HCT116 (cell line): ENCODE measurements at regions not wholly inside any gene's neighbourhood (a gene's known extent, or its start where the extent isn't known, plus 50 kb on each side); places are given as distances from the start of the nearest gene placed in this dataset.

Experiments
- ATAC-seq: fragments of 200-7000 bp; cut with Tn5 transposase; 2 replicates; pipeline ENCODE4 v1.9.1; 2020; ENCODE audit warnings: mild to moderate bottlenecking, moderate library complexity
- BruUV-seq: library from RNA; stranded (reverse); fragments of 400-500 nt; replicated peaks from 2 replicates; lab custom pipeline; 2021; lab: Mats Ljungman, UMichigan
- CTCF ChIA-PET: fragments of 300-600 bp; sonication (Branson Sonifier 250); formaldehyde crosslinking; loops from one replicate; lab custom pipeline; 2021; ENCODE audit warnings: antibody characterized with exemption; lab: Charles Lee
- POLR2A ChIA-PET: fragments of 300-600, 350-600 bp; sonication (Branson Sonifier 250); formaldehyde crosslinking; loops from one replicate; lab custom pipeline; 2021; ENCODE audit warnings: antibody characterized with exemption; lab: Charles Lee
- RAD21 ChIA-PET, 2 experiments: fragments of 300-600 bp; sonication (Branson Sonifier 250); formaldehyde crosslinking; loops; one replicate each; lab custom pipeline; 2023; ENCODE audit warnings: low total read pairs in 2 of 2; ENCODE audit not compliant: uncharacterized antibody in 2 of 2, unreplicated experiment in 2 of 2, low non-redundant PET in 1 of 2; lab: Charles Lee
- DNase-seq: peaks from one replicate; pipeline ENCODE4 v3.0.0-alpha.2; 2010; ENCODE audit warnings: low read depth, low spot score
- H2AFZ ChIP-seq: fragments of 200-600 bp; shearing (Covaris generic), sonication (generic); 2 replicates; pipeline ENCODE4 v1.6.1; 2017; ENCODE audit warnings: low read depth, mixed run types, mixed read lengths, antibody characterized with exemption, low read length; ENCODE audit not compliant: poor library complexity, severe bottlenecking
- H3K27ac ChIP-seq: 2 replicates; pipeline ENCODE4 v1.5.1; 2012; ENCODE audit warnings: low read depth, low read length
- H3K27me3 ChIP-seq: fragments of 200-600 bp; sonication (generic); 2 replicates; pipeline ENCODE4 v1.6.1; 2016; ENCODE audit warnings: mixed run types, low read length, mixed read lengths; ENCODE audit not compliant: insufficient read depth
- H3K36me3 ChIP-seq, 2 experiments: fragments of 200-500 bp in 1 of 2; fragments of 200-600 bp in 1 of 2; sonication (Bioruptor generic) in 1 of 2; sonication (generic) in 1 of 2; 2 replicates each; pipeline versions ENCODE4 v1.5.1 to v1.6.1; 2014 to 2016; ENCODE audit warnings: low read length in 2 of 2, inconsistent platforms in 1 of 2, mixed read lengths in 1 of 2, mixed run types in 1 of 2; ENCODE audit not compliant: insufficient read depth in 2 of 2, control insufficient read depth in 1 of 2
- H3K4me1 ChIP-seq, 2 experiments: fragments of 200-600 bp in 1 of 2; sonication (generic) in 1 of 2; 2 replicates each; pipeline versions ENCODE4 v1.5.1 to v1.6.1; 2012 to 2017; ENCODE audit warnings: low read length in 2 of 2, inconsistent platforms in 1 of 2, mild to moderate bottlenecking in 1 of 2, mixed read lengths in 1 of 2, mixed run types in 1 of 2, moderate library complexity in 1 of 2; ENCODE audit not compliant: insufficient read depth in 2 of 2, control insufficient read depth in 1 of 2
- H3K4me2 ChIP-seq: fragments of 200-600 bp; sonication (generic); 2 replicates; pipeline ENCODE4 v1.6.1; 2017; ENCODE audit warnings: mixed run types, low read length, mixed read lengths
- H3K4me3 ChIP-seq, 2 experiments: fragments of 200-600 bp in 1 of 2; sonication (generic) in 1 of 2; replicated peaks in 1 of 2; 2 replicates each; pipeline ENCODE4 v1.5.1; 2011 to 2016; ENCODE audit warnings: low read length in 2 of 2, control low read depth in 1 of 2, low read depth in 1 of 2, mild to moderate bottlenecking in 1 of 2, mixed read lengths in 1 of 2, mixed run types in 1 of 2
- H3K79me2 ChIP-seq: fragments of 200-600 bp; sonication (generic); 2 replicates; pipeline ENCODE4 v1.6.1; 2017; ENCODE audit warnings: mild to moderate bottlenecking, mixed run types, low read length, moderate library complexity, mixed read lengths; ENCODE audit not compliant: insufficient read depth
- H3K9ac ChIP-seq: fragments of 200-600 bp; sonication (generic); 2 replicates; pipeline ENCODE4 v1.6.1; 2016; ENCODE audit warnings: low read length, mixed read lengths
- H3K9me2 ChIP-seq: fragments of 200-600 bp; sonication (generic), shearing (Covaris generic); 2 replicates; pipeline ENCODE4 v1.6.1; 2017; ENCODE audit warnings: mixed run types, mild to moderate bottlenecking, moderate library complexity; ENCODE audit not compliant: insufficient read depth
- H3K9me3 ChIP-seq, 2 experiments: fragments of 200-500 bp in 1 of 2; fragments of 200-600 bp in 1 of 2; sonication (Bioruptor generic) in 1 of 2; sonication (generic) in 1 of 2; 2 replicates each; pipeline ENCODE4 v1.6.1; 2014 to 2017; ENCODE audit warnings: low read length in 2 of 2, mixed read lengths in 2 of 2, inconsistent platforms in 1 of 2, low read depth in 1 of 2, mild to moderate bottlenecking in 1 of 2, mixed run types in 1 of 2, moderate library complexity in 1 of 2; ENCODE audit not compliant: control insufficient read depth in 1 of 2, insufficient read depth in 1 of 2
- H4K20me1 ChIP-seq: fragments of 200-600 bp; sonication (generic), shearing (Covaris generic); 2 replicates; pipeline ENCODE4 v1.6.1; 2017; ENCODE audit warnings: mixed run types, mild to moderate bottlenecking, moderate library complexity; ENCODE audit not compliant: insufficient read depth
- CBX3 ChIP-seq: IDR thresholded peaks from 2 replicates; pipeline ENCODE4 v1.6.1; 2012; ENCODE audit warnings: low read depth
- CEBPB ChIP-seq: IDR thresholded peaks from 2 replicates; pipeline ENCODE4 v1.6.1; 2012; ENCODE audit warnings: low read depth
- ELF1 ChIP-seq: IDR thresholded peaks from 2 replicates; pipeline ENCODE4 v1.6.1; 2012; ENCODE audit warnings: low read depth, borderline replicate concordance
- FOSL1 ChIP-seq: IDR thresholded peaks from 2 replicates; pipeline ENCODE4 v1.6.1; 2012; ENCODE audit warnings: low read depth
- JUND ChIP-seq: IDR thresholded peaks from 2 replicates; pipeline ENCODE4 v1.6.1; 2012
- POLR2A ChIP-seq: IDR thresholded peaks from 2 replicates; pipeline ENCODE4 v1.7.0; 2011; ENCODE audit warnings: borderline replicate concordance; ENCODE audit not compliant: insufficient read depth, insufficient read length; ENCODE audit errors: extremely low read depth
- POLR2AphosphoS5 ChIP-seq: IDR thresholded peaks from 2 replicates; pipeline ENCODE4 v1.6.1; 2011; ENCODE audit warnings: mild to moderate bottlenecking, low read depth, low read length, moderate library complexity
- SIN3A ChIP-seq: IDR thresholded peaks from 2 replicates; pipeline ENCODE4 v1.6.1; 2012; ENCODE audit warnings: low read depth
- SP1 ChIP-seq: IDR thresholded peaks from 2 replicates; pipeline ENCODE4 v1.6.1; 2012; ENCODE audit warnings: low read depth
- SRF ChIP-seq: IDR thresholded peaks from 2 replicates; pipeline ENCODE4 v1.6.1; 2012; ENCODE audit warnings: low read depth
- TCF7L2 ChIP-seq: IDR thresholded peaks from 2 replicates; pipeline ENCODE4 v1.7.0; 2011; ENCODE audit warnings: borderline replicate concordance, inconsistent platforms; ENCODE audit not compliant: insufficient read depth, insufficient read length; ENCODE audit errors: extremely low read depth
- YY1 ChIP-seq: IDR thresholded peaks from 2 replicates; pipeline ENCODE4 v1.6.1; 2011; ENCODE audit warnings: low read length, low read depth, moderate library complexity, mild to moderate bottlenecking; ENCODE audit not compliant: insufficient replicate concordance; ENCODE audit errors: extremely low read depth
- ZFX ChIP-seq: fragments of 450-650 bp; IDR thresholded peaks from 2 replicates; pipeline ENCODE4 v1.6.1; 2017
- ZNF274 ChIP-seq: fragments of 200-500 bp; sonication (Bioruptor generic); IDR thresholded peaks from 2 replicates; pipeline ENCODE4 v1.6.1; 2014; ENCODE audit warnings: mild to moderate bottlenecking, low read depth, low read length, inconsistent platforms
- intact Hi-C: fragments of 100-400 bp; cut with micrococcal nuclease; formaldehyde crosslinking; loops from 2 replicates; pipeline ENCODE4 v1.10.0; 2022
- TF ChIP-seq, protein P1 (sequence below), 3 experiments: fragments of 200-600 bp in 1 of 3; sonication (generic) in 1 of 3; IDR thresholded peaks in 2 of 3; conservative IDR thresholded peaks in 1 of 3; 2 replicates each; pipeline ENCODE4 v1.5.1; 2012 to 2017; ENCODE audit warnings: low read depth in 2 of 3, low read length in 2 of 3, antibody characterized with exemption in 1 of 3, borderline replicate concordance in 1 of 3, control low read depth in 1 of 3, mild to moderate bottlenecking in 1 of 3, mixed read lengths in 1 of 3, mixed run types in 1 of 3, moderate library complexity in 1 of 3; ENCODE audit not compliant: insufficient read depth in 1 of 3
- TF ChIP-seq, protein P2 (sequence below): IDR thresholded peaks from 2 replicates; pipeline ENCODE4 v1.6.1; 2011; ENCODE audit warnings: mild to moderate bottlenecking, low read length, moderate library complexity; ENCODE audit not compliant: insufficient replicate concordance; ENCODE audit errors: extremely low read depth
- TF ChIP-seq, protein P3 (sequence below): IDR thresholded peaks from 2 replicates; pipeline ENCODE4 v1.6.1; 2012
- TF ChIP-seq, protein P4 (sequence below): IDR thresholded peaks from 2 replicates; pipeline ENCODE4 v1.6.1; 2012

DNA sequence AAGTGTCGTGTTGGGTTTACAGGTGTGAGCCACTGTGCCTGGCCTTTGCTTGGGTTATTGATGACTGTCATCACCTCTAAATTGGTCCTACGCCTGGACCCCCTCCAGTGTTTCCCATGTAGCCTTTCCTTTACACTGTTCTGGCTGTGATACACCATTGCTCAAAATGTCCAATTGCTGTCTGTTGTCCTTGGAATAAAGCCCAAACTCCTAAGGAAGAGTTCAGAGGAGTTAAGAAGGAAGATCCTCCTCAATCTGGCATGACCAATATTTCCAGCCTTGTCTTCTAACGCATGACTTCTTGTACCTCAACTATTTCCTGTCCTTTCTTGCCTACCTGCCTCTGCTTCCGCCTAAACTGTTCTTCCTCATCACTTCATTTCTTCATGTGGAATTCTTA is 113.1 kb downstream of the POLR2M start:
- Histone ChIP-seq H3K79me2 (no peaks in the 10 kb centered on the region), H3K9me3 (no peaks in the 10 kb centered on the region), H3K36me3 (no peaks in the 10 kb centered on the region), H4K20me1 (no peaks in the 10 kb centered on the region), H2AFZ (no peak overlapping the region), H3K4me1 (no peaks in the 10 kb centered on the region), H3K27me3 (no peaks in the 10 kb centered on the region), H3K9ac (no peak overlapping the region), H3K27ac (no peak overlapping the region), H3K4me2 (no peak overlapping the region), H3K4me3 (no peak overlapping the region), H3K9me2 (no peaks in the 10 kb centered on the region)
- ChIA-PET POLR2A (no interaction called here), RAD21 (interaction anchor here in 1 of 2 experiments (0.7 kb wide), 1 partner anchor 39 kb away, joined by 3 read pairs; no protein-coding TSS in a partner anchor), CTCF (no interaction called here)
- ATAC-seq (no peak), DNase-seq (no peak)
- intact Hi-C loops, result no loop called here
- BruUV-seq, result no TSS peak
- TF ChIP-seq YY1 (no peak), POLR2AphosphoS5 (no peak), ELF1 (no peak), ZNF274 (no peak), FOSL1 (no peak), POLR2A (no peak)

DNA sequence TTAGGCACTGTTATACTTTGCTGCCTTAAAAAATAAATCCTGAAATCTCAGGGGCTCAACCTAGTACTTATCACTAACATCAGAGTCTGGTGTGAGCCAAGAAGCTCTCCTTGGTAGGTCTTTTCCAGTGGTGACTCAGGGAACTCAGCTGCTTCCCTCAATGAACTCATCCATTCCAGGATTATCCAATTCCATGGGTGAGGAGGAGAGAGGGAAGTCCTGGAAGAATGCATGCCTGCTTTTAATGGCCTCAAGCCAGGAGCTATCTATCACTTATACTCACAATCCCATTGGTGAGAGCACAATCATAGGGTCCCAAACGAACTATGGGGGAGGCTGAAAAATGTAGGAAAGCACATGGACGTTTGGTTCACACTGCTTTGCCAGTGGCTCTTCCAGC is 113.6 kb downstream of the POLR2M start:
- intact Hi-C loops, result no loop called here
- no peak for TF ChIP-seq CBX3
- no peak for TF ChIP-seq SRF
- TF ChIP-seq YY1, result no peak
- TF ChIP-seq ZNF274, result no peak
- no peak for TF ChIP-seq ZFX
- no peak for TF ChIP-seq CEBPB
- TF ChIP-seq TCF7L2, result no peak
- TF ChIP-seq POLR2A, result no peak
- TF ChIP-seq SP1, result no peak
- TF ChIP-seq, protein P1, sequence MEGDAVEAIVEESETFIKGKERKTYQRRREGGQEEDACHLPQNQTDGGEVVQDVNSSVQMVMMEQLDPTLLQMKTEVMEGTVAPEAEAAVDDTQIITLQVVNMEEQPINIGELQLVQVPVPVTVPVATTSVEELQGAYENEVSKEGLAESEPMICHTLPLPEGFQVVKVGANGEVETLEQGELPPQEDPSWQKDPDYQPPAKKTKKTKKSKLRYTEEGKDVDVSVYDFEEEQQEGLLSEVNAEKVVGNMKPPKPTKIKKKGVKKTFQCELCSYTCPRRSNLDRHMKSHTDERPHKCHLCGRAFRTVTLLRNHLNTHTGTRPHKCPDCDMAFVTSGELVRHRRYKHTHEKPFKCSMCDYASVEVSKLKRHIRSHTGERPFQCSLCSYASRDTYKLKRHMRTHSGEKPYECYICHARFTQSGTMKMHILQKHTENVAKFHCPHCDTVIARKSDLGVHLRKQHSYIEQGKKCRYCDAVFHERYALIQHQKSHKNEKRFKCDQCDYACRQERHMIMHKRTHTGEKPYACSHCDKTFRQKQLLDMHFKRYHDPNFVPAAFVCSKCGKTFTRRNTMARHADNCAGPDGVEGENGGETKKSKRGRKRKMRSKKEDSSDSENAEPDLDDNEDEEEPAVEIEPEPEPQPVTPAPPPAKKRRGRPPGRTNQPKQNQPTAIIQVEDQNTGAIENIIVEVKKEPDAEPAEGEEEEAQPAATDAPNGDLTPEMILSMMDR (IDR thresholded peaks at IDR 0.05 in 2 of 3, conservative IDR thresholded peaks at IDR 0.05 in 1 of 3; ENCODE audit: borderline replicate concordance in 1 of 3, insufficient read depth in 1 of 3, low read depth in 2 of 3, low read length in 2 of 3), result no peak
- TF ChIP-seq, protein P2, sequence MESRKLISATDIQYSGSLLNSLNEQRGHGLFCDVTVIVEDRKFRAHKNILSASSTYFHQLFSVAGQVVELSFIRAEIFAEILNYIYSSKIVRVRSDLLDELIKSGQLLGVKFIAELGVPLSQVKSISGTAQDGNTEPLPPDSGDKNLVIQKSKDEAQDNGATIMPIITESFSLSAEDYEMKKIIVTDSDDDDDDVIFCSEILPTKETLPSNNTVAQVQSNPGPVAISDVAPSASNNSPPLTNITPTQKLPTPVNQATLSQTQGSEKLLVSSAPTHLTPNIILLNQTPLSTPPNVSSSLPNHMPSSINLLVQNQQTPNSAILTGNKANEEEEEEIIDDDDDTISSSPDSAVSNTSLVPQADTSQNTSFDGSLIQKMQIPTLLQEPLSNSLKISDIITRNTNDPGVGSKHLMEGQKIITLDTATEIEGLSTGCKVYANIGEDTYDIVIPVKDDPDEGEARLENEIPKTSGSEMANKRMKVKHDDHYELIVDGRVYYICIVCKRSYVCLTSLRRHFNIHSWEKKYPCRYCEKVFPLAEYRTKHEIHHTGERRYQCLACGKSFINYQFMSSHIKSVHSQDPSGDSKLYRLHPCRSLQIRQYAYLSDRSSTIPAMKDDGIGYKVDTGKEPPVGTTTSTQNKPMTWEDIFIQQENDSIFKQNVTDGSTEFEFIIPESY, result no peak
- TF ChIP-seq ELF1, result no peak
- TF ChIP-seq SIN3A, result no peak
- TF ChIP-seq, protein P3, sequence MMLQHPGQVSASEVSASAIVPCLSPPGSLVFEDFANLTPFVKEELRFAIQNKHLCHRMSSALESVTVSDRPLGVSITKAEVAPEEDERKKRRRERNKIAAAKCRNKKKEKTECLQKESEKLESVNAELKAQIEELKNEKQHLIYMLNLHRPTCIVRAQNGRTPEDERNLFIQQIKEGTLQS, result no peak
- TF ChIP-seq, protein P4, sequence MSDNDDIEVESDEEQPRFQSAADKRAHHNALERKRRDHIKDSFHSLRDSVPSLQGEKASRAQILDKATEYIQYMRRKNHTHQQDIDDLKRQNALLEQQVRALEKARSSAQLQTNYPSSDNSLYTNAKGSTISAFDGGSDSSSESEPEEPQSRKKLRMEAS, result no peak
- no peak for TF ChIP-seq JUND
- DNase-seq (no peak), ATAC-seq (no peak)
- Histone ChIP-seq H4K20me1 (no peaks in the 10 kb centered on the region), H3K4me2 (no peak overlapping the region), H3K9ac (no peak overlapping the region), H3K4me3 (no peak overlapping the region), H3K9me3 (no peaks in the 10 kb centered on the region), H3K79me2 (no peaks in the 10 kb centered on the region), H3K27me3 (no peaks in the 10 kb centered on the region), H3K4me1 (no peaks in the 10 kb centered on the region), H3K9me2 (no peaks in the 10 kb centered on the region), H3K36me3 (no peaks in the 10 kb centered on the region), H3K27ac (no peak overlapping the region), H2AFZ (no peak overlapping the region)
- ChIA-PET CTCF (no interaction called here), RAD21 (no interaction called here), POLR2A (no interaction called here)
- BruUV-seq, result no TSS peak
